DND-41 (cell line): ENCODE measurements at regions not wholly inside any gene's neighbourhood (a gene's known extent, or its start where the extent isn't known, plus 50 kb on each side); places are given as distances from the start of the nearest gene placed in this dataset.

Experiments
- ATAC-seq: fragments of 200-7000 bp; cut with Tn5 transposase; 3 replicates; pipeline ENCODE4 v1.9.1; 2021; ENCODE audit warnings: low read depth; ENCODE audit not compliant: insufficient read depth
- DNase-seq: peaks from one replicate; pipeline ENCODE4 v3.0.0-alpha.2; 2020
- H2AFZ ChIP-seq: 2 replicates; pipeline ENCODE4 v1.6.0; 2012; ENCODE audit warnings: low read depth, low read length
- H3K27ac ChIP-seq: 2 replicates; pipeline ENCODE4 v1.5.1; 2012; ENCODE audit warnings: low read length, inconsistent platforms
- H3K27me3 ChIP-seq: fragments of 200-600 bp; sonication (generic); 2 replicates; pipeline ENCODE4 v1.6.0; 2012; ENCODE audit warnings: low read length, mild to moderate bottlenecking, inconsistent platforms; ENCODE audit not compliant: insufficient read depth, poor library complexity
- H3K36me3 ChIP-seq: 2 replicates; pipeline ENCODE4 v1.5.1; 2012; ENCODE audit warnings: low read length, inconsistent platforms; ENCODE audit not compliant: insufficient read depth
- H3K4me1 ChIP-seq: 2 replicates; pipeline ENCODE4 v1.5.1; 2012; ENCODE audit warnings: mild to moderate bottlenecking, low read length; ENCODE audit not compliant: insufficient read depth
- H3K4me2 ChIP-seq: 2 replicates; pipeline ENCODE4 v1.6.0; 2012; ENCODE audit warnings: mild to moderate bottlenecking, moderate library complexity, low read length, inconsistent platforms; ENCODE audit not compliant: insufficient read depth
- H3K4me3 ChIP-seq, 2 experiments: fragments of 200-600 bp in 1 of 2; shearing (Covaris generic) in 1 of 2; 2 replicates each; pipeline ENCODE4 v1.5.1; 2012 to 2016; ENCODE audit warnings: inconsistent platforms in 2 of 2, low read length in 2 of 2, mild to moderate bottlenecking in 2 of 2, low read depth in 1 of 2, moderate library complexity in 1 of 2
- H3K79me2 ChIP-seq: 2 replicates; pipeline ENCODE4 v1.6.0; 2012; ENCODE audit warnings: low read length, inconsistent platforms; ENCODE audit not compliant: insufficient read depth
- H3K9ac ChIP-seq: 2 replicates; pipeline ENCODE4 v1.6.0; 2012; ENCODE audit warnings: low read depth, mild to moderate bottlenecking, inconsistent platforms, low read length, moderate library complexity
- H3K9me3 ChIP-seq: 2 replicates; pipeline ENCODE4 v1.5.1; 2012; ENCODE audit warnings: low read length, moderate library complexity, mild to moderate bottlenecking, inconsistent platforms; ENCODE audit not compliant: insufficient read depth, severe bottlenecking
- H4K20me1 ChIP-seq: 2 replicates; pipeline ENCODE4 v1.6.0; 2012; ENCODE audit warnings: low read length; ENCODE audit not compliant: insufficient read depth
- CTCF ChIP-seq: IDR thresholded peaks from 2 replicates; pipeline ENCODE4 v1.5.1; 2012; ENCODE audit warnings: borderline replicate concordance, low read length, moderate library complexity, mild to moderate bottlenecking; ENCODE audit not compliant: poor library complexity, severe bottlenecking; ENCODE audit errors: extremely low read depth
- EZH2 ChIP-seq: IDR thresholded peaks from 3 replicates; pipeline ENCODE4 v1.6.1; 2012; ENCODE audit warnings: borderline replicate concordance, low read depth, mild to moderate bottlenecking, moderate library complexity, low read length, inconsistent platforms; ENCODE audit not compliant: severe bottlenecking

GRCh38 chr6:4677751-4678065 lies 98.5 kb upstream of the CDYL start:
- ATAC-seq (no peak), DNase-seq (no peak)
- Histone ChIP-seq H3K79me2 (no peaks in the 10 kb centered on the region), H3K9ac (no peak overlapping the region), H3K4me2 (no peak overlapping the region), H3K4me1 (no peaks in the 10 kb centered on the region), H3K9me3 (no peaks in the 10 kb centered on the region), H3K27me3 (no peaks in the 10 kb centered on the region), H2AFZ (no peak overlapping the region), H4K20me1 (no peaks in the 10 kb centered on the region), H3K4me3 (no peak overlapping the region), H3K27ac (no peak overlapping the region), H3K36me3 (no peaks in the 10 kb centered on the region)
- TF ChIP-seq CTCF (no peak), EZH2 (no peak)

GRCh38 chr6:4677011-4677750 lies 99.0 kb upstream of the CDYL start:
- TF ChIP-seq CTCF (no peak), EZH2 (no peak)
- Histone ChIP-seq H2AFZ (no peak overlapping the region), H3K27me3 (no peaks in the 10 kb centered on the region), H4K20me1 (no peaks in the 10 kb centered on the region), H3K27ac (no peak overlapping the region), H3K4me2 (no peak overlapping the region), H3K9me3 (no peaks in the 10 kb centered on the region), H3K79me2 (no peaks in the 10 kb centered on the region), H3K4me3 (no peak overlapping the region), H3K4me1 (no peaks in the 10 kb centered on the region), H3K36me3 (no peaks in the 10 kb centered on the region), H3K9ac (no peak overlapping the region)
- ATAC-seq = no peak
- no peak for DNase-seq

GRCh38 chr6:4676016-4676415 lies 100.2 kb upstream of the CDYL start:
- H3K4me3 ChIP-seq = no peak overlapping the region
- H3K36me3 ChIP-seq = no peaks in the 10 kb centered on the region
- H3K27me3 ChIP-seq = no peaks in the 10 kb centered on the region
- no peak overlapping the region for H2AFZ ChIP-seq
- H3K27ac ChIP-seq = no peak overlapping the region
- H3K4me1 ChIP-seq = no peaks in the 10 kb centered on the region
- no peak for ATAC-seq
- H4K20me1 ChIP-seq = no peaks in the 10 kb centered on the region
- no peak for DNase-seq
- H3K4me2 ChIP-seq = no peak overlapping the region
- TF ChIP-seq CTCF (no peak), EZH2 (no peak)
- no peak overlapping the region for H3K9ac ChIP-seq
- H3K9me3 ChIP-seq = no peaks in the 10 kb centered on the region
- no peaks in the 10 kb centered on the region for H3K79me2 ChIP-seq
